Mammary epithelial cell (primary cell): ENCODE measurements at regions not wholly inside any gene's neighbourhood (a gene's known extent, or its start where the extent isn't known, plus 50 kb on each side); places are given as distances from the start of the nearest gene placed in this dataset.

Experiments
- EZH2 ChIP-seq: IDR thresholded peaks from 2 replicates; pipeline ENCODE4 v1.6.1; 2012; ENCODE audit warnings: low read length, inconsistent platforms, borderline replicate concordance
- TF ChIP-seq, protein P1 (sequence below), 2 donors: IDR thresholded peaks in 1 of 2; conservative IDR thresholded peaks in 1 of 2; 2 replicates each; pipeline ENCODE4 v1.5.1; 2011 to 2012; ENCODE audit warnings: inconsistent platforms in 2 of 2, low read length in 2 of 2, mild to moderate bottlenecking in 2 of 2, control low read depth in 1 of 2, low read depth in 1 of 2; ENCODE audit not compliant: insufficient read depth in 1 of 2; ENCODE audit errors: extremely low read depth in 1 of 2

DNA sequence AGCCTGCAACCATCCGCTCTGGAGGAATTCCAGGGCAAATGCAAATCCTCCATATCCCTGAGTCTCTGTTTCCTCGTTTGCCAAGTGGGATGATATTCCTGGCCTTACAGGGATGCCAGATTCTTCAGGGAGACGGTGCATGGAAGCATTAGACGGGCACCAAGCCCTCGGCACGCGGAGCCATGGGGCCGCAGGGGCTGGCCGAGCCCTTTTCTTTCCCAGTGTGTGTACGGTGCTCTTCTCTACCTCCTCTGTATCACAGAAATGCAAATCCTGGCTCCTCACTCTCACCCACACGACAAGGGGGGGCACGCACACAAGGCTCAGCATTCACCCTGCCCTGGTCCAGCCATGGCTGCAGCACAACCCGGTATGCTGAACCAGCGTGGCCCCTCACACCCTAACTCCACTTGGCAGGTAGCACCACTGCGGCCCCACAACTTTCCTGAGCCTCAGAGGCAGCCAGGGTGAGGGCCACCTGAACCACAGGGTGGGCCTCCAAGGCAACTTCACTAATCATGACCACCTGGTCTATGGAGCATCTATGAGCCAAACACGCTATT, 64.1 kb upstream of the SALL3 start:
- TF ChIP-seq, protein P1, sequence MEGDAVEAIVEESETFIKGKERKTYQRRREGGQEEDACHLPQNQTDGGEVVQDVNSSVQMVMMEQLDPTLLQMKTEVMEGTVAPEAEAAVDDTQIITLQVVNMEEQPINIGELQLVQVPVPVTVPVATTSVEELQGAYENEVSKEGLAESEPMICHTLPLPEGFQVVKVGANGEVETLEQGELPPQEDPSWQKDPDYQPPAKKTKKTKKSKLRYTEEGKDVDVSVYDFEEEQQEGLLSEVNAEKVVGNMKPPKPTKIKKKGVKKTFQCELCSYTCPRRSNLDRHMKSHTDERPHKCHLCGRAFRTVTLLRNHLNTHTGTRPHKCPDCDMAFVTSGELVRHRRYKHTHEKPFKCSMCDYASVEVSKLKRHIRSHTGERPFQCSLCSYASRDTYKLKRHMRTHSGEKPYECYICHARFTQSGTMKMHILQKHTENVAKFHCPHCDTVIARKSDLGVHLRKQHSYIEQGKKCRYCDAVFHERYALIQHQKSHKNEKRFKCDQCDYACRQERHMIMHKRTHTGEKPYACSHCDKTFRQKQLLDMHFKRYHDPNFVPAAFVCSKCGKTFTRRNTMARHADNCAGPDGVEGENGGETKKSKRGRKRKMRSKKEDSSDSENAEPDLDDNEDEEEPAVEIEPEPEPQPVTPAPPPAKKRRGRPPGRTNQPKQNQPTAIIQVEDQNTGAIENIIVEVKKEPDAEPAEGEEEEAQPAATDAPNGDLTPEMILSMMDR (conservative IDR thresholded peaks at IDR 0.05 in 1 of 2, IDR thresholded peaks at IDR 0.05 in 1 of 2; ENCODE audit: extremely low read depth in 1 of 2, insufficient read depth in 1 of 2, low read depth in 1 of 2, low read length in 2 of 2), result no peak
- no peak for TF ChIP-seq EZH2
